PFSK-1 (cell line): ENCODE measurements at regions not wholly inside any gene's neighbourhood (a gene's known extent, or its start where the extent isn't known, plus 50 kb on each side); places are given as distances from the start of the nearest gene placed in this dataset.

Experiments
- FOXP2 ChIP-seq: optimal IDR thresholded peaks from 2 replicates; pipeline ENCODE3; 2011; ENCODE audit warnings: borderline replicate concordance, control low read depth, inconsistent platforms; ENCODE audit not compliant: insufficient read depth; ENCODE audit errors: extremely low read length, extremely low read depth
- POLR2AphosphoS5 ChIP-seq: IDR thresholded peaks from 2 replicates; pipeline ENCODE4 v1.6.1; 2012; ENCODE audit warnings: low read depth, mild to moderate bottlenecking, control low read depth, low read length, moderate library complexity
- REST ChIP-seq, 2 experiments: IDR thresholded peaks; 2 replicates each; pipeline versions ENCODE4 v1.6.1 to v1.8.0; 2011 to 2012; ENCODE audit warnings: low read depth in 2 of 2, low read length in 2 of 2, control low read depth in 1 of 2, inconsistent platforms in 1 of 2, mild to moderate bottlenecking in 1 of 2, moderate library complexity in 1 of 2; ENCODE audit not compliant: insufficient read depth in 1 of 2
- SIN3A ChIP-seq: IDR thresholded peaks from 2 replicates; pipeline ENCODE4 v1.6.1; 2012; ENCODE audit warnings: mild to moderate bottlenecking, low read length, moderate library complexity, borderline replicate concordance; ENCODE audit not compliant: insufficient read depth
- TAF1 ChIP-seq: IDR thresholded peaks from 2 replicates; pipeline ENCODE4 v1.6.1; 2012; ENCODE audit warnings: low read length, control low read depth, borderline replicate concordance; ENCODE audit not compliant: insufficient read depth

DNA sequence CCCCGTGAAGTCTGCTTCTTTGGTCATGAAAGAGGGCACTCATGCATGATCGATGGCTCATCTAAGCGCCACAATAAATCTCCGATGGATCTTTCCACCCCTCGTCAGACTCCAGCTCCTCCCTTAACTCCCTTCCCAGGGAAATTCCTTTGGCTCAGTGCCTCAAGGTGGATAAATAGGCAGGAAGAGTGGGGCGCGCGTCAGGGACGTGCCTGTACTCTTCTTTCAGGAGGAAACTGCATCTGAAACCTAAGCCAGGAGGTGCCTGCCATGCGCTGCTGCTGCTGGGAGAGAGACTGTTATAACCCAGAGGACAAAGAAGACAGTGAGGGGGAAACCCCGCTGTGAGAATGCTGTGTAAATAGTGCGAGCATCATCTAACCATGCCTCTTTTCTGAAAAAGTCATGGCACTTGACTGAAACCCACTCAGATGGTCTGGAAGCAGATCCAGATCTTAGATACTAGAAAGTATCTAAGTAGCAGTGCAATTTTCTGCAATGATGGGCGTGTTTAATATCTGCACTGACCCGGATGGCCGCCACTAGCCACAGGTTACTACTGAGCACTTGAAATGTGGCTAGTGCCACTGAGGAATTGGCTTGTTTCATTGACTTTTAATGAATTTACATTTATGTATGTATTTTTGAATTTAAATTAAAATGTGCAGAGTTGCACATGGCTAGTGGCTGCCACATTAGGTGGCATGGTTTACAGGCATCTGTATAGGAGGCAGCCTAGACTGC is 120.3 kb upstream of the BASP1 start:
- TF ChIP-seq FOXP2: no peak
- no peak for TF ChIP-seq SIN3A
- no peak for TF ChIP-seq POLR2AphosphoS5
- no peak for TF ChIP-seq TAF1
- no peak for TF ChIP-seq REST (IDR thresholded peaks at IDR 0.05; ENCODE audit: insufficient read depth in 1 of 2, low read depth in 2 of 2, low read length in 2 of 2)

DNA sequence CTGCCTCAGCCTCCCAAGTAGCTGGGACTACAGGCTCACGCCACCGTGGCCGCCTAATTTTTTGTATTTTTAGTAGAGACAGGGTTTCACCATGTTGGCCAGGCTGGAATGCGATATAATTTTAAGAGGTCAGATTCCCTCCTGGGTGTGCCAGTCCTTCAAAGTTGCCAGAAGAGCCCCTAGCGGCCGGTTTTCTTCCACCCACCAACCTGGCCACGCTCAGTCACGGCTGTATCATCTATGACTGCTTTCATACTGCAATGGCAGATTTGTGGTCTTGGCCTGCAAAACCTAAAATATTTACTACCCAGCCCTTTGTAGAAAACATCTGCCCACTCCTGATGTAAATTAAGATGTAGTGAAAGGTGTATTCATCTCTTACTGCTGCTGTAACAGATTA is 117.5 kb upstream of the BASP1 start:
- TF ChIP-seq TAF1: no peak

DNA sequence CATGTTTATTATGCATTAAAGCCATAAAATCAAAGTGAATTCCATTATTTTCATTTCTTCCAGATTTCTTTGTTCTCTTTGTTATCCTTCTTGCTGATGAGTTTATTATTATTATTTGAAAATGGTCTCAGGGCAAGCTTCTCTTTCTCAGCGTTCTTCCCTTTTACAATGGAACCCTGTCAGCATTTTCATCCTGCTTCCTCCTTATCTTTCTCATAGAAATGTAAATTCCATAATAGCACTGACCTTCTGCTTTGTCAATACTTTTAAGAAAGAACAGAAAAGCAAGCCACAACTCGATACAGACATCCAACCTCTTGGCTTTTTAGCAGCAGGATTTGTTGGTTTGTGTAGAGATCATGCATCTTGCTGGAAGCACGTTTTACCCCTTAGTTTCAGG is 114.0 kb upstream of the BASP1 start:
- TF ChIP-seq REST (IDR thresholded peaks at IDR 0.05; ENCODE audit: insufficient read depth in 1 of 2, low read depth in 2 of 2, low read length in 2 of 2) (no peak), SIN3A (no peak), FOXP2 (no peak), TAF1 (no peak), POLR2AphosphoS5 (no peak)

- TF ChIP-seq FOXP2 (no peak), TAF1 (no peak), SIN3A (no peak), REST (IDR thresholded peaks at IDR 0.05; ENCODE audit: insufficient read depth in 1 of 2, low read depth in 2 of 2, low read length in 2 of 2) (no peak), POLR2AphosphoS5 (no peak)
Measured at GRCh38 chr5:17105744-17106418, 111.5 kb upstream of the BASP1 start.

GRCh38 chr5:17106521-17106920 is 110.9 kb upstream of the BASP1 start:
- no peak for TF ChIP-seq FOXP2
- no peak for TF ChIP-seq REST (IDR thresholded peaks at IDR 0.05; ENCODE audit: insufficient read depth in 1 of 2, low read depth in 2 of 2, low read length in 2 of 2)
- no peak for TF ChIP-seq TAF1
- no peak for TF ChIP-seq SIN3A
- TF ChIP-seq POLR2AphosphoS5: no peak
